H1 (cell line): ENCODE measurements at regions not wholly inside any gene's neighbourhood (a gene's known extent, or its start where the extent isn't known, plus 50 kb on each side); places are given as distances from the start of the nearest gene placed in this dataset.
"Not testable (repeated sequence)": the region's sequence is repeated elsewhere in the genome, so short reads cannot be mapped to it uniquely, and the experiment has no call there.

Source experiments
- CTCF ChIA-PET: fragments of 300-600 bp; sonication (Branson Sonifier 250); formaldehyde crosslinking; loops from one replicate; lab custom pipeline; 2021; ENCODE audit not compliant: partially characterized antibody; lab: Charles Lee
- POLR2A ChIA-PET: fragments of 300-600 bp; sonication (Branson Sonifier 250); formaldehyde crosslinking; loops from one replicate; lab custom pipeline; 2021; ENCODE audit warnings: inconsistent platforms; ENCODE audit not compliant: partially characterized antibody; lab: Charles Lee
- DNase-seq, 2 experiments: peaks; one replicate each; pipeline versions ENCODE4 v3.0.0 to v3.0.0-alpha.2; 2010 to 2022; ENCODE audit warnings: low spot score in 2 of 2, low read depth in 1 of 2, mixed read lengths in 1 of 2
- FAIRE-seq: peaks from 2 replicates; lab custom pipeline; 2011; peaks lifted over from hg19 to GRCh38; lab: Jason Lieb, UNC
- H2AFZ ChIP-seq: 2 replicates; pipeline ENCODE4 v1.8.1; 2012; ENCODE audit warnings: low read length, inconsistent platforms
- H2AK5ac ChIP-seq: 2 replicates; pipeline ENCODE4 v1.6.1; 2013; ENCODE audit warnings: low read depth, low read length
- H2BK120ac ChIP-seq: replicated peaks from 2 replicates; pipeline ENCODE3; 2013; ENCODE audit warnings: low read depth, low read length, inconsistent platforms
- H2BK12ac ChIP-seq: 2 replicates; pipeline ENCODE4 v1.6.1; 2013; ENCODE audit warnings: low read depth, low read length
- H2BK15ac ChIP-seq: 2 replicates; pipeline ENCODE4 v1.6.1; 2013; ENCODE audit warnings: low read length
- H2BK20ac ChIP-seq: 2 replicates; pipeline ENCODE4 v1.6.1; 2013; ENCODE audit warnings: low read length
- H2BK5ac ChIP-seq: 2 replicates; pipeline ENCODE4 v1.6.1; 2013; ENCODE audit warnings: low read depth, low read length
- H3K14ac ChIP-seq: 2 replicates; pipeline ENCODE4 v1.6.1; 2013; ENCODE audit warnings: inconsistent platforms; ENCODE audit not compliant: insufficient read length
- H3K18ac ChIP-seq: 2 replicates; pipeline ENCODE4 v1.6.1; 2013; ENCODE audit warnings: low read length; ENCODE audit errors: extremely low read depth
- H3K23ac ChIP-seq: 2 replicates; pipeline ENCODE4 v1.6.1; 2013; ENCODE audit warnings: inconsistent platforms; ENCODE audit not compliant: insufficient read length
- H3K23me2 ChIP-seq: 2 replicates; pipeline ENCODE4 v1.6.1; 2013; ENCODE audit warnings: low read depth, low read length
- H3K27ac ChIP-seq: 2 replicates; pipeline ENCODE4 v1.6.1; 2011; ENCODE audit warnings: low read depth, low read length, inconsistent platforms
- H3K27me3 ChIP-seq, 4 experiments: replicated peaks in 1 of 4; 1 replicate in 1 of 4; 2 replicates in 3 of 4; pipeline versions ENCODE4 v1.6.1 to v1.8.1; 2011 to 2013; ENCODE audit warnings: low read length in 3 of 4, mild to moderate bottlenecking in 3 of 4, inconsistent platforms in 2 of 4, mixed read lengths in 2 of 4, moderate library complexity in 1 of 4; ENCODE audit not compliant: control insufficient read depth in 3 of 4, insufficient read depth in 3 of 4; ENCODE audit errors: extremely low read depth in 1 of 4
- H3K36me3 ChIP-seq, 4 experiments: 2 replicates each; pipeline versions ENCODE4 v1.6.1 to v1.8.1; 2011 to 2013; ENCODE audit warnings: mild to moderate bottlenecking in 4 of 4, low read length in 3 of 4, moderate library complexity in 2 of 4, control low read depth in 1 of 4, inconsistent platforms in 1 of 4; ENCODE audit not compliant: insufficient read depth in 4 of 4, control insufficient read depth in 2 of 4
- H3K4ac ChIP-seq: replicated peaks from 2 replicates; pipeline ENCODE3; 2013; ENCODE audit warnings: low read length, low read depth, mixed read lengths, inconsistent platforms; ENCODE audit not compliant: insufficient read length
- H3K4me1 ChIP-seq, 4 experiments: replicated peaks in 1 of 4; 1 replicate in 1 of 4; 2 replicates in 3 of 4; pipeline versions ENCODE4 v1.6.1 to v1.8.1; 2011 to 2013; ENCODE audit warnings: low read length in 3 of 4, inconsistent platforms in 2 of 4, mixed read lengths in 1 of 4; ENCODE audit not compliant: insufficient read depth in 4 of 4, control insufficient read depth in 3 of 4
- H3K4me2 ChIP-seq, 2 experiments: 2 replicates each; pipeline versions ENCODE4 v1.6.1 to v1.8.1; 2011 to 2013; ENCODE audit warnings: low read depth in 2 of 2, low read length in 2 of 2, control low read depth in 1 of 2, inconsistent platforms in 1 of 2, mild to moderate bottlenecking in 1 of 2; ENCODE audit not compliant: insufficient read depth in 1 of 2
- H3K4me3 ChIP-seq, 4 experiments: fragments of 200-600, 300-600 bp in 1 of 4; sonication (generic), shearing (Covaris generic), sonication (Bioruptor Twin) in 1 of 4; 2 replicates each; pipeline versions ENCODE4 v1.5.1 to v1.8.1; 2011 to 2016; ENCODE audit warnings: low read length in 4 of 4, low read depth in 3 of 4, control low read depth in 2 of 4, inconsistent platforms in 2 of 4, mild to moderate bottlenecking in 2 of 4, mixed read lengths in 1 of 4, moderate library complexity in 1 of 4; ENCODE audit not compliant: insufficient read depth in 2 of 4; ENCODE audit errors: extremely low read depth in 1 of 4
- H3K56ac ChIP-seq: replicated peaks from 2 replicates; pipeline ENCODE3; 2013; ENCODE audit warnings: low read depth, mild to moderate bottlenecking, mixed read lengths, low read length, inconsistent platforms; ENCODE audit not compliant: insufficient read length
- H3K79me1 ChIP-seq: 2 replicates; pipeline ENCODE4 v1.6.1; 2013; ENCODE audit warnings: low read depth, low read length, control low read depth
- H3K79me2 ChIP-seq, 2 experiments: 2 replicates each; pipeline versions ENCODE4 v1.6.1 to v1.8.1; 2012 to 2013; ENCODE audit warnings: low read length in 2 of 2, mild to moderate bottlenecking in 2 of 2, inconsistent platforms in 1 of 2; ENCODE audit not compliant: insufficient read depth in 2 of 2, control insufficient read depth in 1 of 2
- H3K9ac ChIP-seq, 4 experiments: replicated peaks in 1 of 4; 1 replicate in 1 of 4; 2 replicates in 3 of 4; pipeline versions ENCODE4 v1.6.1 to v1.8.1; 2011 to 2013; ENCODE audit warnings: low read depth in 3 of 4, low read length in 3 of 4, control low read depth in 2 of 4, mild to moderate bottlenecking in 2 of 4, moderate library complexity in 2 of 4, inconsistent platforms in 1 of 4; ENCODE audit errors: extremely low read depth in 1 of 4
- H3K9me3 ChIP-seq, 2 experiments: 2 replicates each; pipeline versions ENCODE4 v1.6.1 to v1.8.1; 2012 to 2013; ENCODE audit warnings: mild to moderate bottlenecking in 2 of 2, moderate library complexity in 2 of 2, control low read depth in 1 of 2, inconsistent platforms in 1 of 2, low read depth in 1 of 2, low read length in 1 of 2, mixed read lengths in 1 of 2; ENCODE audit not compliant: insufficient read depth in 2 of 2
- H4K20me1 ChIP-seq, 2 experiments: replicated peaks in 1 of 2; 2 replicates each; pipeline versions ENCODE3 to v1.8.1; 2011 to 2013; ENCODE audit warnings: inconsistent platforms in 2 of 2, low read length in 2 of 2, mild to moderate bottlenecking in 1 of 2; ENCODE audit not compliant: insufficient read depth in 2 of 2, control insufficient read depth in 1 of 2
- H4K5ac ChIP-seq: 2 replicates; pipeline ENCODE4 v1.6.1; 2013; ENCODE audit warnings: low read length, low read depth, mixed read lengths, inconsistent platforms; ENCODE audit not compliant: insufficient read length
- H4K8ac ChIP-seq: 2 replicates; pipeline ENCODE4 v1.8.0; 2013; ENCODE audit warnings: mild to moderate bottlenecking, moderate library complexity, low read length, inconsistent platforms; ENCODE audit not compliant: insufficient read depth; ENCODE audit errors: extremely low read depth
- H4K91ac ChIP-seq: replicated peaks from 2 replicates; pipeline ENCODE3; 2013; ENCODE audit warnings: low read length, mixed read lengths, inconsistent platforms; ENCODE audit not compliant: insufficient read length
- BCL11A ChIP-seq, 2 experiments: IDR thresholded peaks; one replicate each; pipeline ENCODE4 v1.6.1; 2011; ENCODE audit warnings: low read depth in 2 of 2, low read length in 2 of 2, mild to moderate bottlenecking in 2 of 2
- CBX5 ChIP-seq: fragments of 300-800, 300-1000 bp; sonication (generic); IDR thresholded peaks from 2 replicates; pipeline ENCODE4 v1.7.1; 2016; ENCODE audit warnings: antibody characterized with exemption, low read length, low read depth
- FOSL1 ChIP-seq: IDR thresholded peaks from 2 replicates; pipeline ENCODE4 v1.6.1; 2011; ENCODE audit warnings: mild to moderate bottlenecking, low read depth, low read length, moderate library complexity; ENCODE audit not compliant: insufficient read depth
- GTF2F1 ChIP-seq: IDR thresholded peaks from 2 replicates; pipeline ENCODE4 v1.6.1; 2012; ENCODE audit warnings: low read depth, low read length, improper control_type of control experiment, borderline replicate concordance
- JUND ChIP-seq: IDR thresholded peaks from 2 replicates; pipeline ENCODE4 v1.6.1; 2011; ENCODE audit warnings: mild to moderate bottlenecking, improper control_type of control experiment, low read length
- SUZ12 ChIP-seq: fragments of 200-600 bp; sonication (generic); IDR thresholded peaks from 2 replicates; pipeline ENCODE4 v1.6.1; 2012; ENCODE audit warnings: mild to moderate bottlenecking, inconsistent platforms, low read length, moderate library complexity, mixed read lengths
- TAF1 ChIP-seq: IDR thresholded peaks from 2 replicates; pipeline ENCODE4 v1.6.1; 2011; ENCODE audit warnings: mild to moderate bottlenecking, low read depth, low read length
- WGBS, 2 experiments: shearing (Covaris generic) in 1 of 2; methylation state at CpG; one replicate each; pipeline versions ENCODE4 v1.1.6 to v1.1.7; 2013 to 2015; ENCODE audit warnings: low lambda C conversion rate in 2 of 2, mixed read lengths in 2 of 2, inconsistent platforms in 1 of 2, low coverage in 1 of 2, missing lambda C conversion rate in 1 of 2; ENCODE audit not compliant: insufficient replicate concordance in 2 of 2, insufficient coverage in 1 of 2, insufficient read length in 1 of 2; ENCODE audit errors: extremely low coverage in 1 of 2, missing lambda C conversion rate in 1 of 2; 5-methylcytosine and 5-hydroxymethylcytosine counted together

DNA sequence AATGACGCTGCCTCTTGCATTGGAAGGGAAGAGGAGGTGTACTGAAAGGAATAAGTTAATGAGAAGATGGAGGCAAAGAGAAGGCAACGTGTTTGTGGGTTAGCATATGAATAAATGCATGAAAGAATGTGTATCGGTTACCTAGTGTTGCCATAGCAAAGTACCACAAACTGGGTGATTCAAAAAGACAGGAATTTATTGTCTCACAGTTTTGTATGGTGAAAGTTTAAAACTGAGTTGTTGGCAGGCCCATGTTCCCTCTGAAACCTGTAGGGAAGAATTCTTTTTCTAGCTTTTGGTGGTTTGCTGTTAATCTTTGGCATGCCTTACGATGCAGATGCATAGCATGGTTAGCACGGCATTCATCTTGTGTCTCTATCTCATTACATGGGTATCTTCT lies 729.9 kb downstream of the MECOM start (continued):
- no peak for TF ChIP-seq SUZ12
- no peak for TF ChIP-seq TAF1
- TF ChIP-seq CBX5 = no peak
- no peak for TF ChIP-seq GTF2F1
- TF ChIP-seq BCL11A (IDR thresholded peaks at IDR 0.05; ENCODE audit: low read depth in 2 of 2, low read length in 2 of 2) = no peak
- no peak for TF ChIP-seq JUND
- TF ChIP-seq FOSL1 = no peak

DNA sequence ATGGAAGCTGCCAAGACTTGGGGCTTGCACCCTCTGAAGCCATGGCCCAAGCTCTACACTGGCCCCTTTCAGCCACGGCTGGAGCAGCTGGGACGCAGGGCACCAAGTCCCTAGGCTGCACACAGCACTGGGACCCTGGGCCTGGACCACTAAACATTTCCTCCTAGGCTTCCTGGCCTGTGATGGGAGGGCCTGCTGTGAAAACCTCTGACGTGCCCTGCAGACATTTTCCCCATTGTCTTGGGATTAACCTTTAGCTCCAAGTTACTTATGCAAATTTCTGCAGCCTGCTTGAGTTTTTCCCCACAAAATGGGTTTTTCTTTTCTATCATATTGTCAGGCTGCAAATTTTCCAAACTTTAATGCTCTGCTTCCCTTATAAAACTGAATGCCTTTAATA lies 733.5 kb downstream of the MECOM start:
- H2AK5ac ChIP-seq, H3K36me3 ChIP-seq, H3K4ac ChIP-seq, H3K79me1 ChIP-seq, H3K4me3 ChIP-seq, H4K91ac ChIP-seq, H3K27ac ChIP-seq, DNase-seq, H3K79me2 ChIP-seq, H2BK15ac ChIP-seq, H2AFZ ChIP-seq, H4K8ac ChIP-seq, H4K5ac ChIP-seq, H2BK12ac ChIP-seq, H3K4me1 ChIP-seq, H2BK120ac ChIP-seq, H3K14ac ChIP-seq, H2BK5ac ChIP-seq, H3K23ac ChIP-seq, POLR2A ChIA-PET, H3K4me2 ChIP-seq, H4K20me1 ChIP-seq, H3K56ac ChIP-seq, H3K23me2 ChIP-seq, H3K27me3 ChIP-seq, H3K9me3 ChIP-seq, H2BK20ac ChIP-seq, H3K9ac ChIP-seq, H3K18ac ChIP-seq, FAIRE-seq: not testable (repeated sequence)
- CTCF ChIA-PET = interaction anchor here (1.1 to 1.4 kb wide), 2 partner anchors 11 to 739 kb away, joined by 3 read pairs; no protein-coding TSS in a partner anchor
- 77% methylated on average over 3 of the region's 3 CpGs; no CpG with 5 or more reads in 1 of the 2 experiments for WGBS, 2 experiments
